Progenitor cell of endocrine pancreas (in vitro differentiated cells): ENCODE measurements at regions not wholly inside any gene's neighbourhood (a gene's known extent, or its start where the extent isn't known, plus 50 kb on each side); places are given as distances from the start of the nearest gene placed in this dataset.

Experiments
- DNase-seq: peaks from one replicate; pipeline ENCODE4 v3.0.0; 2021; ENCODE audit warnings: low spot score; ENCODE audit not compliant: unreplicated experiment
- H3K27ac Mint-ChIP-seq: 2 replicates; pipeline ENCODE4 v1.8.0; 2021; ENCODE audit warnings: mild to moderate bottlenecking, moderate library complexity, mixed read lengths
- H3K27me3 Mint-ChIP-seq: 2 replicates; pipeline ENCODE4 v1.8.0; 2021; ENCODE audit warnings: mixed read lengths
- H3K36me3 Mint-ChIP-seq: 2 replicates; pipeline ENCODE4 v1.8.0; 2022; ENCODE audit warnings: mixed read lengths; ENCODE audit not compliant: insufficient read depth
- H3K4me1 Mint-ChIP-seq: 2 replicates; pipeline ENCODE4 v1.8.0; 2021; ENCODE audit warnings: low read depth, mixed read lengths
- H3K4me3 Mint-ChIP-seq: 2 replicates; pipeline ENCODE4 v1.8.0; 2021; ENCODE audit warnings: low read depth, mild to moderate bottlenecking, moderate library complexity, mixed read lengths
- H3K9me3 Mint-ChIP-seq: 2 replicates; pipeline ENCODE4 v1.8.0; 2021; ENCODE audit warnings: low read depth, mixed read lengths
- CTCF ChIP-seq: fragments of 200-600 bp; sonication (generic); IDR thresholded peaks from one replicate; pipeline ENCODE4 v1.5.0; 2021; ENCODE audit warnings: antibody characterized with exemption, mild to moderate bottlenecking; ENCODE audit not compliant: unreplicated experiment

GRCh38 chr13:87533776-87534175 is 137.4 kb upstream of the SLITRK5 start:
- H3K27ac Mint-ChIP-seq, result no peak overlapping the region
- no peaks in the 10 kb centered on the region for H3K36me3 Mint-ChIP-seq
- no peak for DNase-seq
- no peak for TF ChIP-seq CTCF
- no peak overlapping the region for H3K4me3 Mint-ChIP-seq
- H3K9me3 Mint-ChIP-seq, result no peaks in the 10 kb centered on the region
- no peaks in the 10 kb centered on the region for H3K27me3 Mint-ChIP-seq
- H3K4me1 Mint-ChIP-seq, result peaks cover 1% of the 10 kb centered on the region

GRCh38 chr13:87535911-87536310 is 135.3 kb upstream of the SLITRK5 start:
- Mint-ChIP-seq H3K4me3 (no peak overlapping the region), H3K27ac (no peak overlapping the region)

GRCh38 chr13:87536499-87536898 is 134.7 kb upstream of the SLITRK5 start:
- no peak for DNase-seq
- peaks cover 1% of the 10 kb centered on the region for H3K4me1 Mint-ChIP-seq
- no peak overlapping the region for H3K27ac Mint-ChIP-seq
- no peak for TF ChIP-seq CTCF
- no peaks in the 10 kb centered on the region for H3K36me3 Mint-ChIP-seq
- no peaks in the 10 kb centered on the region for H3K9me3 Mint-ChIP-seq
- no peak overlapping the region for H3K4me3 Mint-ChIP-seq
- no peaks in the 10 kb centered on the region for H3K27me3 Mint-ChIP-seq

More at GRCh38 chr13:87535911-87536310, 135.3 kb upstream of the SLITRK5 start:
- Mint-ChIP-seq H3K27me3 (no peaks in the 10 kb centered on the region), H3K4me1 (peaks cover 1% of the 10 kb centered on the region), H3K9me3 (no peaks in the 10 kb centered on the region), H3K36me3 (no peaks in the 10 kb centered on the region)
- no peak for DNase-seq
- no peak for TF ChIP-seq CTCF

GRCh38 chr13:87536899-87537298 is 134.3 kb upstream of the SLITRK5 start:
- Mint-ChIP-seq H3K4me3 (no peak overlapping the region), H3K36me3 (no peaks in the 10 kb centered on the region), H3K4me1 (peaks cover 1% of the 10 kb centered on the region), H3K27ac (no peak overlapping the region), H3K27me3 (no peaks in the 10 kb centered on the region), H3K9me3 (no peaks in the 10 kb centered on the region)
- no peak for TF ChIP-seq CTCF
- DNase-seq, result no peak

GRCh38 chr13:87537951-87538350 is 133.2 kb upstream of the SLITRK5 start:
- H3K36me3 Mint-ChIP-seq, result no peaks in the 10 kb centered on the region
- H3K27ac Mint-ChIP-seq, result no peak overlapping the region
- H3K9me3 Mint-ChIP-seq, result no peaks in the 10 kb centered on the region
- no peak for DNase-seq
- no peaks in the 10 kb centered on the region for H3K27me3 Mint-ChIP-seq
- H3K4me3 Mint-ChIP-seq, result no peak overlapping the region
- H3K4me1 Mint-ChIP-seq, result peaks cover 1% of the 10 kb centered on the region
- no peak for TF ChIP-seq CTCF
